Endodermal cell (in vitro differentiated cells): ENCODE measurements at regions not wholly inside any gene's neighbourhood (a gene's known extent, or its start where the extent isn't known, plus 50 kb on each side); places are given as distances from the start of the nearest gene placed in this dataset.

Experiments
- DNase-seq: peaks from one replicate; pipeline ENCODE4 v3.0.0-alpha.2; 2017
- H3K27ac ChIP-seq: 2 replicates; pipeline ENCODE4 v1.5.1; 2013; ENCODE audit warnings: mild to moderate bottlenecking, low read depth, low read length, moderate library complexity
- H3K27me3 ChIP-seq: 2 replicates; pipeline ENCODE4 v1.6.1; 2013; ENCODE audit warnings: mild to moderate bottlenecking, low read length, moderate library complexity; ENCODE audit not compliant: insufficient read depth, control insufficient read depth, poor library complexity, severe bottlenecking
- H3K36me3 ChIP-seq: 2 replicates; pipeline ENCODE4 v1.7.0; 2013; ENCODE audit warnings: mild to moderate bottlenecking, low read length, moderate library complexity; ENCODE audit not compliant: control insufficient read depth, insufficient read depth
- H3K4me1 ChIP-seq: one replicate; pipeline ENCODE4 v1.7.0; 2013; ENCODE audit warnings: low read length; ENCODE audit not compliant: control insufficient read depth, insufficient read depth
- H3K4me3 ChIP-seq: 2 replicates; pipeline ENCODE4 v1.5.1; 2013; ENCODE audit warnings: mild to moderate bottlenecking, low read length, moderate library complexity
- H3K9ac ChIP-seq: 2 replicates; pipeline ENCODE4 v1.6.1; 2013; ENCODE audit warnings: mild to moderate bottlenecking, low read length, moderate library complexity; ENCODE audit not compliant: poor library complexity, severe bottlenecking; ENCODE audit errors: extremely low read depth
- H3K9me3 ChIP-seq: 2 replicates; pipeline ENCODE4 v1.6.1; 2013; ENCODE audit warnings: mild to moderate bottlenecking, low read length, moderate library complexity; ENCODE audit not compliant: control insufficient read depth
- H3K27ac Mint-ChIP-seq: 2 replicates; pipeline ENCODE4 v1.8.0; 2020; ENCODE audit warnings: mixed read lengths
- H3K27me3 Mint-ChIP-seq: 2 replicates; pipeline ENCODE4 v1.8.0; 2021; ENCODE audit warnings: mild to moderate bottlenecking, mixed read lengths; ENCODE audit not compliant: insufficient read depth
- H3K36me3 Mint-ChIP-seq: 2 replicates; pipeline ENCODE4 v1.8.0; 2020; ENCODE audit warnings: low read depth, mixed read lengths
- H3K4me1 Mint-ChIP-seq: 2 replicates; pipeline ENCODE4 v1.8.0; 2020; ENCODE audit warnings: mixed read lengths
- H3K4me3 Mint-ChIP-seq: 2 replicates; pipeline ENCODE4 v1.8.0; 2020; ENCODE audit warnings: mild to moderate bottlenecking, moderate library complexity, mixed read lengths
- H3K9me3 Mint-ChIP-seq: 2 replicates; pipeline ENCODE4 v1.8.0; 2020; ENCODE audit warnings: mild to moderate bottlenecking, mixed read lengths
- CTCF ChIP-seq: fragments of 200-600 bp; sonication (generic); conservative IDR thresholded peaks from 2 replicates; pipeline ENCODE4 v1.5.0; 2021; ENCODE audit warnings: antibody characterized with exemption, mild to moderate bottlenecking
- WGBS, 2 experiments: methylation state at CpG; one replicate each; pipeline versions ENCODE4 v1.1.5 to v1.1.7; 2013; ENCODE audit warnings: missing lambda C conversion rate in 2 of 2, mixed read lengths in 1 of 2; ENCODE audit not compliant: insufficient coverage in 1 of 2, insufficient read length in 1 of 2; 5-methylcytosine and 5-hydroxymethylcytosine counted together

DNA sequence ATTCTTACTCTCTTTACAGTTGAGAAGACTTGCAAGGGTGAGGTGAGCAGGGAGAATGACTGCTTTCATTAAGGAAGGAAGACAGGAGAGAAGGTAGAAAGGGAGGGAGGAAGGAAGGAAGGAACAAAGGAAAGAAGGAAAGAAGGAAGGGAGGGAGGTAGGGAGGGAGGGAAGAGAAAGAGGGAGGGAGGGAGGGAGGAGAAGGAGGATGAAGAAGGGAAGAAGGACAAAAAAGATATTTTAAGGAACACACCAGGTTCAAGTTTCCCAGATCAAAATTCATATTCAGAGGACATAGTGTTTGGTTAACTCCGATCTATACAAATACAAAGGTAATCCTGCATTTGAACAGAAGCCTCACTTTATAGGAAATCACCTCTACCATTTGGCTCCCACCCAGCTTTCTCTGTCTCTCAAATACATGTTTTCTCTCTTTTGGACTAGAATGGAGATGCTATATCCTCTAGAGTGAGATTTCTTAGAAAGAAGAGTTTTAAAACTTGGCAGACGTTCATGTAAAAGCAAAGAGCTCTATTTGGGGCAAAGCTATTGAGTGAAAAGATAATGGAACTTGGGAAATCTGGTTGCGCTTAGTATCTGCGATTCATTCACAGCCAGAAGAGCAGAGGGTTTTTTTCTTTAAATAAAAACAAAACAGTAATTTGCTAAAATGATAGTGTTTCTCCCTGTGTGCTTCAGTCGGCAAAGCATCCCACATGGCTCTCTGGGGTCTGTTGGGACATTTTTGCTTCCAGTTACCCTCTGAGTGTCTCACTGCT lies 261.9 kb upstream of the LYZL1 start:
- Mint-ChIP-seq H3K9me3 (no peaks in the 10 kb centered on the region), H3K27me3 (peaks cover 7% of the 10 kb centered on the region), H3K4me3 (no peak overlapping the region), H3K27ac (no peak overlapping the region), H3K4me1 (peaks cover 11% of the 10 kb centered on the region), H3K36me3 (no peaks in the 10 kb centered on the region)
- H3K9me3 ChIP-seq = no peaks in the 10 kb centered on the region
- no peak overlapping the region for H3K9ac ChIP-seq
- no peak overlapping the region for H3K4me3 ChIP-seq
- H3K36me3 ChIP-seq = no peaks in the 10 kb centered on the region
- DNase-seq = no peak
- peaks cover 7% of the 10 kb centered on the region for H3K4me1 ChIP-seq
- WGBS, 2 experiments = 96 to 100% methylated on average over 2 to 5 of the region's 5 CpGs
- H3K27me3 ChIP-seq = no peaks in the 10 kb centered on the region
- no peak overlapping the region for H3K27ac ChIP-seq
- no peak for TF ChIP-seq CTCF

DNA sequence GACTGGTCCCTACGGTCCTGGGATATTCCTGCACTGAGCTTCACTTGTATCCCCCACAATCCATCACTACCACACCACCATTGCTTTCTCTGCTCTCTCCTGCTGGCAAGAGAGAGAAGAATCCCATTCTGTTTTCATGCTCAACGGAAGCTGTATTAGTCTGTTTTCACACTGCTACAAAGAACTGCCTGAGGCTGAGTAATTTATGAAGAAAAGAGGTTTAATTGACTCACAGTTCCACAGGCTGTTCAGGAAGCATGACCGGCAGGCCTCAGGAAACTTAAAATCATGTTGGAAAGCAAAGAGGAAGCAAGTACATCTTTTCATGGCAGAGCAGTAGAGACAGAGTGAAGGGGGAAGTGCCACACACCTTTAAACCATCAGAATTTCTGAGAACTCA lies 260.4 kb upstream of the LYZL1 start:
- no peaks in the 10 kb centered on the region for H3K27me3 ChIP-seq
- TF ChIP-seq CTCF = no peak
- no peaks in the 10 kb centered on the region for H3K36me3 Mint-ChIP-seq
- no peak overlapping the region for H3K27ac ChIP-seq
- DNase-seq = no peak
- no peak overlapping the region for H3K4me3 Mint-ChIP-seq
- H3K9me3 ChIP-seq = no peaks in the 10 kb centered on the region
- H3K4me1 Mint-ChIP-seq = peaks cover 8% of the 10 kb centered on the region
- no peak overlapping the region for H3K9ac ChIP-seq
- no peaks in the 10 kb centered on the region for H3K4me1 ChIP-seq
- WGBS, 2 experiments = 22 to 77% methylated on average over 1 to 3 of the region's 3 CpGs
- H3K9me3 Mint-ChIP-seq = no peaks in the 10 kb centered on the region
- H3K4me3 ChIP-seq = no peak overlapping the region
- H3K27me3 Mint-ChIP-seq = peaks cover 7% of the 10 kb centered on the region
- H3K27ac Mint-ChIP-seq = no peak overlapping the region
- H3K36me3 ChIP-seq = no peaks in the 10 kb centered on the region

GRCh38 chr10:29030900-29031299 lies 258.0 kb upstream of the LYZL1 start:
- Histone ChIP-seq H3K4me1 (no peaks in the 10 kb centered on the region), H3K27me3 (no peaks in the 10 kb centered on the region), H3K27ac (no peak overlapping the region), H3K9ac (no peak overlapping the region), H3K4me3 (no peak overlapping the region), H3K36me3 (no peaks in the 10 kb centered on the region), H3K9me3 (no peaks in the 10 kb centered on the region)
- DNase-seq = no peak
- Mint-ChIP-seq H3K36me3 (no peaks in the 10 kb centered on the region), H3K4me1 (peaks cover 7% of the 10 kb centered on the region), H3K4me3 (no peak overlapping the region), H3K27ac (no peak overlapping the region), H3K27me3 (peaks cover 6% of the 10 kb centered on the region), H3K9me3 (no peaks in the 10 kb centered on the region)
- no peak for TF ChIP-seq CTCF
